Ascending aorta (tissue), 2 donors: ENCODE measurements at regions not wholly inside any gene's neighbourhood (a gene's known extent, or its start where the extent isn't known, plus 50 kb on each side); places are given as distances from the start of the nearest gene placed in this dataset.
"Not testable (repeated sequence)": the region's sequence is repeated elsewhere in the genome, so short reads cannot be mapped to it uniquely, and the experiment has no call there.

Experiments used
- DNase-seq, 2 donors: peaks; one replicate each; pipeline ENCODE4 v3.0.0-alpha.2; 2019; ENCODE audit warnings: low spot score in 2 of 2
- H3K27ac ChIP-seq, 2 donors: fragments of 200-600 bp; sonication (generic); one replicate each; pipeline ENCODE4 v1.5.1; 2016 to 2017; ENCODE audit warnings: mild to moderate bottlenecking in 1 of 2
- H3K27me3 ChIP-seq: fragments of 200-600 bp; sonication (generic); one replicate; pipeline ENCODE4 v1.5.1; 2017
- H3K36me3 ChIP-seq, 2 donors: fragments of 200-600 bp; sonication (generic); one replicate each; pipeline ENCODE4 v1.5.1; 2016
- H3K4me1 ChIP-seq, 2 donors: fragments of 200-600 bp; sonication (generic); one replicate each; pipeline ENCODE4 v1.5.1; 2016 to 2017; ENCODE audit warnings: mild to moderate bottlenecking in 1 of 2
- H3K4me3 ChIP-seq, 2 donors: fragments of 200-600 bp; sonication (generic); one replicate each; pipeline ENCODE4 v1.5.1; 2016 to 2017; ENCODE audit warnings: mild to moderate bottlenecking in 1 of 2
- H3K9me3 ChIP-seq, 2 donors: fragments of 200-600 bp; sonication (generic); one replicate each; pipeline ENCODE4 v1.5.1; 2016
- intact Hi-C: fragments of 100-400 bp; cut with DNase I; formaldehyde crosslinking; loops from one replicate; pipeline ENCODE4 v1.15.1; 2023
- TF ChIP-seq, protein P1 (sequence below), 3 experiments: fragments of 200-600 bp in 2 of 3; fragments of 450-650 bp in 1 of 3; sonication (generic) in 2 of 3; IDR thresholded peaks; one replicate each; pipeline ENCODE4 v1.5.1; 2016 to 2019; ENCODE audit warnings: antibody characterized with exemption in 3 of 3, mild to moderate bottlenecking in 1 of 3, moderate library complexity in 1 of 3

DNA sequence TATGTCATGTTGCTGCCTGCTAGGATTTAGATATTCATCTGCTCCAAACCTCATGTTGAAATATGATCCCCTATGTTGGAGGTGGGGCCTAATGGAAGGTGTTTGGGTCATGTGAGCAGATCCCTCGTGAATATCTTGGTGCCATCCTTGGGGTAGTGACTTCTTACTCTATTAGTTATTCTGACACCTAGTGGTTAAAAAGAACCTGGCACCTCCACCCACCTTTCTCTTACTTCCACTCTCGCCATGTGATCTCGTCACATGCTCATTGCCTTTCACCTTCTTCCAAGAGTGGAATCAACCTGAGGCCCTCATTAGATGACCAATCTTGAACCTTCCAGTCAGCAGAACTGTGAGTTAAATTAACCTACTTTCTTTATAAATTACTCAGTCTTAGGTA is 549.4 kb upstream of the SYNCRIP start:
- H3K27ac ChIP-seq, result no peak overlapping the region
- intact Hi-C loops, result no loop called here
- no peak for DNase-seq
- no peaks in the 10 kb centered on the region for H3K36me3 ChIP-seq
- H3K27me3 ChIP-seq, result no peaks in the 10 kb centered on the region
- TF ChIP-seq, protein P1, sequence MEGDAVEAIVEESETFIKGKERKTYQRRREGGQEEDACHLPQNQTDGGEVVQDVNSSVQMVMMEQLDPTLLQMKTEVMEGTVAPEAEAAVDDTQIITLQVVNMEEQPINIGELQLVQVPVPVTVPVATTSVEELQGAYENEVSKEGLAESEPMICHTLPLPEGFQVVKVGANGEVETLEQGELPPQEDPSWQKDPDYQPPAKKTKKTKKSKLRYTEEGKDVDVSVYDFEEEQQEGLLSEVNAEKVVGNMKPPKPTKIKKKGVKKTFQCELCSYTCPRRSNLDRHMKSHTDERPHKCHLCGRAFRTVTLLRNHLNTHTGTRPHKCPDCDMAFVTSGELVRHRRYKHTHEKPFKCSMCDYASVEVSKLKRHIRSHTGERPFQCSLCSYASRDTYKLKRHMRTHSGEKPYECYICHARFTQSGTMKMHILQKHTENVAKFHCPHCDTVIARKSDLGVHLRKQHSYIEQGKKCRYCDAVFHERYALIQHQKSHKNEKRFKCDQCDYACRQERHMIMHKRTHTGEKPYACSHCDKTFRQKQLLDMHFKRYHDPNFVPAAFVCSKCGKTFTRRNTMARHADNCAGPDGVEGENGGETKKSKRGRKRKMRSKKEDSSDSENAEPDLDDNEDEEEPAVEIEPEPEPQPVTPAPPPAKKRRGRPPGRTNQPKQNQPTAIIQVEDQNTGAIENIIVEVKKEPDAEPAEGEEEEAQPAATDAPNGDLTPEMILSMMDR (IDR thresholded peaks at IDR 0.05), result peak in 1 of 3 experiments; percentile 17
- H3K4me3 ChIP-seq, result no peak overlapping the region
- no peaks in the 10 kb centered on the region for H3K9me3 ChIP-seq
- H3K4me1 ChIP-seq, result no peaks in the 10 kb centered on the region

DNA sequence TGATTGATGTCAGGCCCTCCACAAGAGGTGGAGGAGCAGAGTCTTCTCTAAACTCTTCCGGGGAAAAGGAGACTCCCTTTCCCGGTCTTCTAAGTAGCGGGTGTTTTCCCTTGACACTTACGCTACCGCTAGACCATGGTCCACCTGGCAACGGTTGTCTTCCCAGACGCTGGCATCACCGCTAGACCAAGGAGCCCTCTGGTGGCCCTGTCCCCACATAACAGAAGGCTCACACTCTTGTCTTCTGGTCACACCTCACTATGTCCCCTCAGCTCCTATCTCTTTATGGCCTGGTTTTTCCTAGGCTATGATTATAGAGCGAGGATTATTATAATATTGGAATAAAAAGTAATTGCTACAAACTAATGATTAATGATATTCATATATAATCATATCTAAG is 532.5 kb upstream of the SYNCRIP start:
- H3K4me1 ChIP-seq, H3K27ac ChIP-seq, H3K9me3 ChIP-seq, DNase-seq, H3K4me3 ChIP-seq, intact Hi-C loops, H3K27me3 ChIP-seq, H3K36me3 ChIP-seq: not testable (repeated sequence)
- TF ChIP-seq, protein P1 (IDR thresholded peaks at IDR 0.05), result peak in 1 of 3 experiments; percentile 19

DNA sequence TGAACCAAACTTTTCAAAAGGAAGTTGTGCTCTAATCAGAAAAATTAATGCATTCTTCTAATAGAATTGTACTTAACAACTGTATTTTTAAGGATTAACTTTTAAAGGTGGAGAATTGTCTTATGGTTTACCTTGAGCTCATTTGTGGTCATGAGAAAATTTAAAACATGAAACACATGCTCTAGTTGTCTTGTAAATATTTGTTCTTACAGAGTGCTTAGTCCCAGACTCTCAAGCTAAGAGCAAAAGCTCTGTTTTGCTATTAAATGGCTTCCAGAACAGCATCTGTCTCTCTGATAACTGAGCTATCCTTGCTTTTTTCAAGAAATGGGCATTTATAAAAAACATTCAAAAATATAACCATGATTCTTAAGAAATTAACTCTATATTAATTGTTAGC is 512.2 kb upstream of the SYNCRIP start:
- DNase-seq, result no peak
- H3K27me3 ChIP-seq, result no peaks in the 10 kb centered on the region
- H3K4me3 ChIP-seq, result no peak overlapping the region
- no peaks in the 10 kb centered on the region for H3K9me3 ChIP-seq
- intact Hi-C loops, result no loop called here
- TF ChIP-seq, protein P1 (IDR thresholded peaks at IDR 0.05), result no peak
- peaks cover 0 to 4% of the 10 kb centered on the region in 2 donors for H3K4me1 ChIP-seq
- no peaks in the 10 kb centered on the region for H3K36me3 ChIP-seq
- no peak overlapping the region for H3K27ac ChIP-seq

DNA sequence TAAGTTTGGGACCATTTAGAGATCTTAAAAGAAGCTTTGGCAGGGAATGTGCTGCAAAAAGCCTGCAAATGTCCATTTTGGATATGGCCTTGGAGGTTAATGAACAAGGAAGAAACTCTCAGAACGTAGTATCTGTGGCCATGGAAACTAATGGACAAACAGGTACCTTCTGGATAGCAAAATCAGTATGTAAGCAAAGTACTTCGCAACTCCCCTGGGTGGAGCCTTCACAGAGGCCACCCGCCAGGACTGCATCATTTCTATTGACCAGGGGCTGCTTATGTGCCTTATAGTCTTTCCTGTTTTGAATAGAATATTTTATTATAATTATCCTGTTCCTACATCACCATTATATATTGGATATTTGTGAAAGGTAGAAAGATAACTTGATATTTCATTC is 510.8 kb upstream of the SYNCRIP start:
- Histone ChIP-seq H3K4me1 (peaks cover 0 to 4% of the 10 kb centered on the region in 2 donors), H3K27ac (no peak overlapping the region), H3K4me3 (no peak overlapping the region), H3K9me3 (no peaks in the 10 kb centered on the region), H3K27me3 (no peaks in the 10 kb centered on the region), H3K36me3 (no peaks in the 10 kb centered on the region)
- intact Hi-C loops, result no loop called here
- TF ChIP-seq, protein P1 (IDR thresholded peaks at IDR 0.05), result no peak
- no peak for DNase-seq

DNA sequence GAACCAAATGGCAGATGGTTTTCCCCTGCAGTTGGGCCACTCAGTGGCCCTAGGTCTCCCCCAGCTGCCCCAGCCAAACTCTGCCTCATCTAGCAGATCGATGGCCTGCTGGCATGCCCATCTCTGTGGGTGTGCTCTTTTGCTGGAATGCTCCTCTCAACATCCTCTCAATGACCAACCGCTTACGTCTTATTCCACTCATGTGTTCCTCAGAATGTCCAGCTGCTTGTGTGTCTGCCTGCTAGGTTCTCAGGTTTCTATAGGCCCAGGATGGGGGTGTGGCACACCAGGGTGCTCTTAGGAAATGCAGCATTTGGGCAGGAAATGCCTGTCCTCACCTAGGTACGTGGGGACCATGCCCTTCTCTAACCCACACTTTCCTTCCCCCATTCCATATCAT is 509.9 kb upstream of the SYNCRIP start:
- H3K27me3 ChIP-seq, result no peaks in the 10 kb centered on the region
- intact Hi-C loops, result no loop called here
- TF ChIP-seq, protein P1 (IDR thresholded peaks at IDR 0.05), result no peak

DNA sequence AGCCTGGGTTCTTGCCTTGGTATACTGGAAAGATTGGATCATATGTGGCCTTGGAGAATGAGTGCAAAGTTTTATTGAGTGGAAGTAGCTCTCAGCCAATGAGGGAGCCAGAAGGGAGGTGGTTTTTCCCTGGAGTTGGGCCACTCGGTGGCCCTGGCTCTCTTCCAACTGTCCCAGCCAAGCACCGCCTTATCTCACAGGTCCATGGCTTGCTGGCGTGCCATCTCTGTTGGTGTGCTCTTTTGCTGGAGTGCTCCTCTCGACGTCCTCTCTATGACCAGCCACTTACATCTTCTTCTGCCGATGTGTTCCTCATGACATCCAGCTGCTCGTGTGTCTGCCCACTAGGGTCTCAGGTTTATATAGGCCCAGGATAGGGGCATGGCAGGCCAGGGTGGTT is 505.9 kb upstream of the SYNCRIP start:
- H3K4me1 ChIP-seq, result peaks cover 0 to 4% of the 10 kb centered on the region in 2 donors
- intact Hi-C loops, result no loop called here
- H3K27me3 ChIP-seq, result no peaks in the 10 kb centered on the region
- no peak overlapping the region for H3K27ac ChIP-seq
- H3K4me3 ChIP-seq, result no peak overlapping the region
- DNase-seq, result no peak
- TF ChIP-seq, protein P1 (IDR thresholded peaks at IDR 0.05), result no peak
- H3K36me3 ChIP-seq, result no peaks in the 10 kb centered on the region
- no peaks in the 10 kb centered on the region for H3K9me3 ChIP-seq

More for the DNA sequence above, 509.9 kb upstream of the SYNCRIP start:
- Histone ChIP-seq H3K27ac (no peak overlapping the region), H3K36me3 (no peaks in the 10 kb centered on the region), H3K4me1 (peaks cover 0 to 4% of the 10 kb centered on the region in 2 donors), H3K9me3 (no peaks in the 10 kb centered on the region), H3K4me3 (no peak overlapping the region)
- no peak for DNase-seq
